Activated B cell treated with CpG ODN at 0.5 μM for 24 hours (primary cell): ENCODE measurements at regions not wholly inside any gene's neighbourhood (a gene's known extent, or its start where the extent isn't known, plus 50 kb on each side); places are given as distances from the start of the nearest gene placed in this dataset.

ENCODE experiments used
- ATAC-seq: fragments of 200-7000 bp; cut with Tn5 transposase; one replicate; pipeline ENCODE4 v1.10.0; 2021; ENCODE audit warnings: low read depth, mild to moderate bottlenecking, moderate library complexity
- CTCF ChIA-PET: fragments of 350-600 bp; sonication (Branson Sonifier 250); formaldehyde crosslinking; loops from one replicate; lab custom pipeline; 2021; ENCODE audit warnings: antibody characterized with exemption; lab: Charles Lee
- POLR2A ChIA-PET: fragments of 350-600 bp; sonication (Branson Sonifier 250); formaldehyde crosslinking; loops from one replicate; lab custom pipeline; 2021; ENCODE audit warnings: antibody characterized with exemption; lab: Charles Lee
- DNase-seq: peaks from one replicate; pipeline ENCODE4 v3.0.0; 2022
- H3K27ac Mint-ChIP-seq: one replicate; pipeline ENCODE4 v1.8.0; 2020; ENCODE audit warnings: mixed read lengths
- H3K27me3 Mint-ChIP-seq: one replicate; pipeline ENCODE4 v1.8.0; 2021; ENCODE audit warnings: mixed read lengths
- H3K36me3 Mint-ChIP-seq: one replicate; pipeline ENCODE4 v1.8.0; 2021; ENCODE audit warnings: low read depth, mixed read lengths
- H3K4me1 Mint-ChIP-seq: one replicate; pipeline ENCODE4 v1.8.0; 2021; ENCODE audit warnings: mixed read lengths
- H3K4me3 Mint-ChIP-seq: one replicate; pipeline ENCODE4 v1.8.0; 2020; ENCODE audit warnings: mild to moderate bottlenecking, mixed read lengths
- H3K9me3 Mint-ChIP-seq: one replicate; pipeline ENCODE4 v1.8.0; 2020; ENCODE audit warnings: mixed read lengths
- intact Hi-C: fragments of 100-400 bp; cut with micrococcal nuclease; formaldehyde crosslinking; loops from one replicate; pipeline ENCODE4 v1.15.1; 2024
- TF ChIP-seq, protein P1 (sequence below): fragments of 200-600 bp; IDR thresholded peaks from one replicate; pipeline ENCODE4 v1.8.0; 2022; ENCODE audit warnings: antibody characterized with exemption, mild to moderate bottlenecking

DNA sequence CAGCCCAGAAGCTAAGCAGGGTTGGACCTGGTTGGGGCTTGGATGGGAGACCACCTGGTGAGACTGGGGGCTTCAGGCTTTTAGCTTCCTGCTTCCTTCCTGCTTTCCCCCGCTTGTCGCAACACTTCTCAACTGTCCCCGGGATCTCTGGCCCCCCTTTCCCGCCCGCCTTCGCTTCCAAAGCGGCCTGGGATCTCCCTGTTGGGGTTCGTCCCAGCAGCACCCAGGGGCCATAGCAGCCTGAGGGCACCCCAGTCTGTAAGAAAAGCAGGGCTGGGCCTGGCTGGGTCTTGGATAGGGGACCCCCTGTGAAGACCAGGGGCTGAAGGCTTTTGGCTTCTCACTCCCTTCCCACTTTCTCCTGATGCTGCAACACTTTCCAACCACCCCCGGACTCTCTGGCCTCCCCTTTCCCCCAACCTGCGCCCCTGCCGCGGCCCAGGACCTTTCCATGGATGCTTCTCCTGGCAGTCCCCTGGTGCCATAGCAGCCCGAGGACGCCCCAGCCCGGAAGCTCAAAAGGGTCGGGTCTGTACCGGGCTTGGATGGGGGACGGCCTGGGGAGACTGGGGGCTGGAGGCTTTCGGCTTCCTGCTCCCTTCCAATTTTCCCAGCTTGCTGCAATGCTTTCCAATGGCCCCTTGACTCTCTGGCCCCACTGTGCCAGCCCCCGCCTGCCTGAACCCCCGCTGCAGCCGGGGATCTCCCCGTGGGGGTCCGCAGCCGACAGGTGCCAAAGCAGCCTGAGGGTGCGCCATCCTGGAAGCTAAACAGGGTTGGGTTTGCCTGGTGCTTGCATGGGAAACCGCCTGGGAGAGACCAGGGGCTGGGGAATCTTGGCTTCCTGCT, 2276.2 kb downstream of the TP53TG3F start:
- no peaks in the 10 kb centered on the region for H3K36me3 Mint-ChIP-seq
- intact Hi-C loops, result no loop called here
- no peaks in the 10 kb centered on the region for H3K4me1 Mint-ChIP-seq
- H3K27me3 Mint-ChIP-seq, result no peaks in the 10 kb centered on the region
- ChIA-PET CTCF (no interaction called here), POLR2A (no interaction called here)
- TF ChIP-seq, protein P1, sequence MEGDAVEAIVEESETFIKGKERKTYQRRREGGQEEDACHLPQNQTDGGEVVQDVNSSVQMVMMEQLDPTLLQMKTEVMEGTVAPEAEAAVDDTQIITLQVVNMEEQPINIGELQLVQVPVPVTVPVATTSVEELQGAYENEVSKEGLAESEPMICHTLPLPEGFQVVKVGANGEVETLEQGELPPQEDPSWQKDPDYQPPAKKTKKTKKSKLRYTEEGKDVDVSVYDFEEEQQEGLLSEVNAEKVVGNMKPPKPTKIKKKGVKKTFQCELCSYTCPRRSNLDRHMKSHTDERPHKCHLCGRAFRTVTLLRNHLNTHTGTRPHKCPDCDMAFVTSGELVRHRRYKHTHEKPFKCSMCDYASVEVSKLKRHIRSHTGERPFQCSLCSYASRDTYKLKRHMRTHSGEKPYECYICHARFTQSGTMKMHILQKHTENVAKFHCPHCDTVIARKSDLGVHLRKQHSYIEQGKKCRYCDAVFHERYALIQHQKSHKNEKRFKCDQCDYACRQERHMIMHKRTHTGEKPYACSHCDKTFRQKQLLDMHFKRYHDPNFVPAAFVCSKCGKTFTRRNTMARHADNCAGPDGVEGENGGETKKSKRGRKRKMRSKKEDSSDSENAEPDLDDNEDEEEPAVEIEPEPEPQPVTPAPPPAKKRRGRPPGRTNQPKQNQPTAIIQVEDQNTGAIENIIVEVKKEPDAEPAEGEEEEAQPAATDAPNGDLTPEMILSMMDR, result no peak
- no peak overlapping the region for H3K4me3 Mint-ChIP-seq
- no peak overlapping the region for H3K27ac Mint-ChIP-seq
- no peak for ATAC-seq
- peaks cover 38% of the 10 kb centered on the region for H3K9me3 Mint-ChIP-seq
- DNase-seq, result no peak

DNA sequence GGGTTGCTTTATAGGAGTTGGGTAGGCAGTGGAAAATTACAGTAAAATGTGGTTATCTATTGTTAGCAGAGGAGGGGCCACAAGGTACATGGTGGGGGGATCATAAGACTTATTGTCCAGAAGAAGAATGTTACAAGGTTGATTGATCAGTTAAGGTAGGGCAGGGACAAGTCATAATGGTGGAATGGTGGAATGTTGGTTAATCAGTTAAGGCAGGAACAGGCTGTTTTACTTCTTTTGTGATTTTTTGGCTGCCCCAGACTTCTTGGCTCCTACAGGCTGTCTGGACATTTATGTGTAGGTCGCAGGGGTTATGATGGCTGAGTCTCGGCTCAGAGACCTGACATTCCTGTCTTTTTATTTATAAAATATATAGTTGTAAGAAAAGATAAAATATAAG, 2277.1 kb downstream of the TP53TG3F start:
- H3K9me3 Mint-ChIP-seq, result peaks cover 45% of the 10 kb centered on the region
- no peak for DNase-seq
- H3K4me1 Mint-ChIP-seq, result no peaks in the 10 kb centered on the region
- no peak overlapping the region for H3K27ac Mint-ChIP-seq
- TF ChIP-seq, protein P1, result no peak
- no peak for ATAC-seq
- H3K36me3 Mint-ChIP-seq, result no peaks in the 10 kb centered on the region
- H3K27me3 Mint-ChIP-seq, result no peaks in the 10 kb centered on the region
- ChIA-PET POLR2A (no interaction called here), CTCF (no interaction called here)
- no peak overlapping the region for H3K4me3 Mint-ChIP-seq
- intact Hi-C loops, result no loop called here

DNA sequence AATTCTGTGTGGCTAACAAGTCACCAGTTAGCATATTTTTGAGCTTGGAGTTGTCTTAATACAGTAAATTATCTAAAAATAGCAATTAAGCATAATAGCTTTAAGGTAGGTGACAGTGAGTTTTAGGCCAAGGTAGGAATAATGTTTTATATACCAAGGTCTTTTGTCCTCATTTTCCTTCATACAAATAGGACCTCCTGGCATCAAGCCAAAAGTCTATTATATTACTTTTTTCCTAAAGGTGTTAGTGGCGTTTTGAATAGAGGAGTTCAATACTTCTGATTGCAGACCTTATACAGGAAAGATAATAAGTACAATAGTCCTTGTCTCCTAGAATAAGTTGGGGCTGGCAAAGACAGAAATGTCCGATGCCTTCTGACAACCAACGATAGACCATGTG, 2277.7 kb downstream of the TP53TG3F start:
- Mint-ChIP-seq H3K9me3 (peaks cover 49% of the 10 kb centered on the region), H3K27me3 (no peaks in the 10 kb centered on the region), H3K27ac (no peak overlapping the region), H3K4me3 (no peak overlapping the region), H3K36me3 (no peaks in the 10 kb centered on the region), H3K4me1 (no peaks in the 10 kb centered on the region)
- POLR2A ChIA-PET, result no interaction called here
- DNase-seq (no peak), ATAC-seq (no peak)
- intact Hi-C loops, result no loop called here
- CTCF ChIA-PET, result no interaction called here
- TF ChIP-seq, protein P1, result no peak

DNA sequence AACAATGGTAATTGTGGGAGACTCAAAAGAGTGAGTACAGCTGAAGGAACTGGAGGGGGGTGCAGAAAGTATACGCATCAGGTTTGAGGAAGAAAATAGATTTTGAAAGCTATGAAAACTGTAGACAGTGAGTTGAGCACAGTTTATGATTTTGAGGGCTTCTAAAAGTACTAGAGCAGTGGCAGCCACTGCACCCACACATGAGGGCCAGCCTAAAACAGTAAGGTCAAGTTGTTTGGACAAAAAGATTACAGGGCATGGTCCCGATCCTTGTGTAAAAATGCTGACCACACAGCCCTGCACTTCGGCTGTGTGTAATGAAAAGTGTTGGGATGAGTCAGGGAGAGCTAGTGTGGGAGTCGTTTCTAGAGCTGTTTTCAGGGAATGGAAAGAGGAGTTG, 2282.1 kb downstream of the TP53TG3F start:
- no peaks in the 10 kb centered on the region for H3K36me3 Mint-ChIP-seq
- no peak overlapping the region for H3K27ac Mint-ChIP-seq
- H3K4me3 Mint-ChIP-seq, result no peak overlapping the region
- TF ChIP-seq, protein P1, result no peak
- ATAC-seq (no peak), DNase-seq (no peak)
- POLR2A ChIA-PET, result no interaction called here
- no peaks in the 10 kb centered on the region for H3K27me3 Mint-ChIP-seq
- peaks cover 66% of the 10 kb centered on the region for H3K9me3 Mint-ChIP-seq
- CTCF ChIA-PET, result no interaction called here
- intact Hi-C loops, result no loop called here
- no peaks in the 10 kb centered on the region for H3K4me1 Mint-ChIP-seq

DNA sequence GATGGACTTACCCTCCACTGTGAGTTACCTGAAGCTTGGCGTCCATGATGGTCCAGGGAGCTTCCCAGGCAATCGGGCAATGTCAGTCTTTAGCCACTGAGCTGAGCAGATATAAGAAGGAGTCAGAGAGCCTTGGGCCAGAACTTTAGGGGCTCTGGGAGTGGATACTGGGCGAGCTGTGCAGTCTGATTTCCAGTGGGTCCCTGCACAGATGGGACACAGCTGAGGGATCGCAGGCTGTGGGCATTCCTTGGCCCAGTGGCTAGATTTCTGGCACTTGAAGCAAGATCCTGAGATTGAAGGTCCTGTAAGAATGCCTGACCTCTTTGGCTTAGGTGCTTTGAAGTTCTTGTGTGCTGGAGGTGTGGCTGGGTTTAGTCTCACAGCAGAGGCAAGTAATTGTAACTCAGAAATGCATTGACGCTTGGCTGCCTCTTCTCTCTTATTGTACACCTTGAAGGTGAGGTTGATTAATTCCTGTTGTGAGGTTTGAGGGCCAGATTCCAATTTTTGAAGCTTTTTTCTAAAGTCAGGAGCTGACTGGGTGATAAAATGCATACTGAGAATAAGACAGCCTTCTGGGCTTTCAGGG, 2283.8 kb downstream of the TP53TG3F start:
- DNase-seq (no peak), ATAC-seq (no peak)
- H3K27ac Mint-ChIP-seq, result no peak overlapping the region
- H3K9me3 Mint-ChIP-seq, result peaks cover 59% of the 10 kb centered on the region
- ChIA-PET POLR2A (no interaction called here), CTCF (no interaction called here)
- no peaks in the 10 kb centered on the region for H3K36me3 Mint-ChIP-seq
- intact Hi-C loops, result no loop called here
- no peak overlapping the region for H3K4me3 Mint-ChIP-seq
- H3K27me3 Mint-ChIP-seq, result no peaks in the 10 kb centered on the region
- TF ChIP-seq, protein P1, result no peak
- no peaks in the 10 kb centered on the region for H3K4me1 Mint-ChIP-seq
